H9 (cell line): ENCODE measurements at regions not wholly inside any gene's neighbourhood (a gene's known extent, or its start where the extent isn't known, plus 50 kb on each side); places are given as distances from the start of the nearest gene placed in this dataset.

Source experiments
- DNase-seq: peaks from one replicate; pipeline ENCODE4 v3.0.0-alpha.2; 2017
- H2AFZ ChIP-seq: one replicate; pipeline ENCODE4 v1.6.1; 2013; ENCODE audit warnings: mild to moderate bottlenecking, low read length, control low read depth, moderate library complexity
- H2AK5ac ChIP-seq: 2 replicates; pipeline ENCODE4 v1.6.1; 2013; ENCODE audit warnings: low read length, control low read depth, mixed read lengths; ENCODE audit not compliant: insufficient read length
- H2BK120ac ChIP-seq: one replicate; pipeline ENCODE4 v1.6.1; 2013; ENCODE audit warnings: low read depth, mild to moderate bottlenecking, low read length, control low read depth, inconsistent platforms; ENCODE audit not compliant: poor library complexity, severe bottlenecking
- H2BK12ac ChIP-seq: 2 replicates; pipeline ENCODE4 v1.6.1; 2013; ENCODE audit warnings: low read length, control low read depth, mixed read lengths, low read depth; ENCODE audit not compliant: insufficient read length
- H2BK15ac ChIP-seq: 2 replicates; pipeline ENCODE4 v1.6.1; 2013; ENCODE audit warnings: low read depth, low read length, control low read depth
- H2BK20ac ChIP-seq: one replicate; pipeline ENCODE4 v1.6.1; 2013; ENCODE audit warnings: low read depth, mild to moderate bottlenecking, low read length, control low read depth, inconsistent platforms; ENCODE audit not compliant: poor library complexity, severe bottlenecking
- H2BK5ac ChIP-seq: 2 replicates; pipeline ENCODE4 v1.6.1; 2013; ENCODE audit warnings: low read length, control low read depth, mixed read lengths; ENCODE audit not compliant: insufficient read length
- H3K14ac ChIP-seq: 2 replicates; pipeline ENCODE4 v1.6.1; 2013; ENCODE audit warnings: low read length, control low read depth; ENCODE audit not compliant: insufficient read depth
- H3K18ac ChIP-seq: 2 replicates; pipeline ENCODE4 v1.6.1; 2013; ENCODE audit warnings: low read depth, mild to moderate bottlenecking, mixed read lengths, low read length, control low read depth; ENCODE audit not compliant: insufficient read length
- H3K23ac ChIP-seq: 2 replicates; pipeline ENCODE4 v1.6.1; 2013; ENCODE audit warnings: low read length, control low read depth, mixed read lengths, low read depth; ENCODE audit not compliant: insufficient read length
- H3K23me2 ChIP-seq: 2 replicates; pipeline ENCODE4 v1.6.1; 2013; ENCODE audit warnings: low read depth, mild to moderate bottlenecking, mixed read lengths, low read length, control low read depth; ENCODE audit not compliant: insufficient read length, poor library complexity, severe bottlenecking
- H3K27ac ChIP-seq: 2 replicates; pipeline ENCODE4 v1.5.1; 2013; ENCODE audit warnings: low read length, control low read depth, mixed read lengths, low read depth; ENCODE audit not compliant: insufficient read length
- H3K27me3 ChIP-seq: 2 replicates; pipeline ENCODE4 v1.6.1; 2013; ENCODE audit warnings: low read length, control low read depth, inconsistent platforms; ENCODE audit not compliant: insufficient read depth
- H3K4ac ChIP-seq: 2 replicates; pipeline ENCODE4 v1.6.1; 2013; ENCODE audit warnings: low read depth, mild to moderate bottlenecking, control low read depth, inconsistent platforms, low read length, moderate library complexity
- H3K4me1 ChIP-seq: 2 replicates; pipeline ENCODE4 v1.6.1; 2013; ENCODE audit warnings: low read length, control low read depth, inconsistent platforms; ENCODE audit not compliant: insufficient read depth
- H3K4me2 ChIP-seq: 2 replicates; pipeline ENCODE4 v1.6.1; 2013; ENCODE audit warnings: low read length, control low read depth, mixed read lengths; ENCODE audit not compliant: insufficient read length, insufficient read depth
- H3K56ac ChIP-seq: 2 replicates; pipeline ENCODE4 v1.6.1; 2013; ENCODE audit warnings: low read depth, mild to moderate bottlenecking, mixed read lengths, low read length, control low read depth; ENCODE audit not compliant: insufficient read length
- H3K79me1 ChIP-seq: 2 replicates; pipeline ENCODE4 v1.6.1; 2013; ENCODE audit warnings: low read depth, mild to moderate bottlenecking, moderate library complexity, low read length, control low read depth, inconsistent platforms; ENCODE audit not compliant: insufficient read depth, poor library complexity, severe bottlenecking
- H3K79me2 ChIP-seq: 2 replicates; pipeline ENCODE4 v1.6.1; 2013; ENCODE audit warnings: low read length, control low read depth, inconsistent platforms; ENCODE audit not compliant: insufficient read depth
- H3K9ac ChIP-seq: 2 replicates; pipeline ENCODE4 v1.6.1; 2013; ENCODE audit warnings: low read length, control low read depth, mixed read lengths; ENCODE audit not compliant: insufficient read length; ENCODE audit errors: extremely low read depth
- H3K9me3 ChIP-seq: one replicate; pipeline ENCODE4 v1.6.1; 2013; ENCODE audit warnings: low read depth, low read length, inconsistent platforms; ENCODE audit not compliant: control insufficient read depth
- H3T11ph ChIP-seq: one replicate; pipeline ENCODE4 v1.6.1; 2013; ENCODE audit warnings: mild to moderate bottlenecking, low read length, control low read depth, inconsistent platforms
- H4K20me1 ChIP-seq: one replicate; pipeline ENCODE4 v1.6.1; 2013; ENCODE audit not compliant: control insufficient read depth, insufficient read length, insufficient read depth
- H4K5ac ChIP-seq: 2 replicates; pipeline ENCODE4 v1.6.1; 2013; ENCODE audit warnings: low read depth, mild to moderate bottlenecking, mixed read lengths, low read length, control low read depth; ENCODE audit not compliant: insufficient read length
- H4K8ac ChIP-seq: replicated peaks from 2 replicates; pipeline ENCODE4 v1.6.1; 2013; ENCODE audit warnings: low read length, control low read depth, mixed read lengths, low read depth; ENCODE audit not compliant: insufficient read length
- H4K91ac ChIP-seq: 2 replicates; pipeline ENCODE4 v1.6.1; 2013; ENCODE audit warnings: low read depth, mild to moderate bottlenecking, moderate library complexity, mixed read lengths, low read length, control low read depth; ENCODE audit not compliant: insufficient read length
- H3K27ac Mint-ChIP-seq, 3 experiments: 2 replicates in 2 of 3; 3 replicates in 1 of 3; pipeline ENCODE4 v1.8.0; 2020 to 2021; ENCODE audit warnings: mixed read lengths in 3 of 3, mild to moderate bottlenecking in 1 of 3, moderate library complexity in 1 of 3
- H3K27me3 Mint-ChIP-seq: 2 replicates; pipeline ENCODE4 v1.8.0; 2021; ENCODE audit warnings: low read depth, mild to moderate bottlenecking, moderate library complexity, mixed read lengths
- H3K36me3 Mint-ChIP-seq, 3 experiments: 2 replicates in 2 of 3; 3 replicates in 1 of 3; pipeline ENCODE4 v1.8.0; 2020 to 2021; ENCODE audit warnings: low read depth in 3 of 3, mixed read lengths in 3 of 3; ENCODE audit not compliant: insufficient read depth in 1 of 3
- H3K4me1 Mint-ChIP-seq, 2 experiments: 2 replicates each; pipeline ENCODE4 v1.8.0; 2020; ENCODE audit warnings: mixed read lengths in 2 of 2
- H3K4me3 Mint-ChIP-seq, 2 experiments: 2 replicates in 1 of 2; 3 replicates in 1 of 2; pipeline ENCODE4 v1.8.0; 2020 to 2021; ENCODE audit warnings: mild to moderate bottlenecking in 2 of 2, mixed read lengths in 2 of 2, moderate library complexity in 1 of 2
- H3K9me3 Mint-ChIP-seq, 2 experiments: 2 replicates in 1 of 2; 3 replicates in 1 of 2; pipeline ENCODE4 v1.8.0; 2020; ENCODE audit warnings: mild to moderate bottlenecking in 2 of 2, mixed read lengths in 2 of 2, moderate library complexity in 1 of 2
- CTCF ChIP-seq: fragments of 200-600 bp; sonication (generic); conservative IDR thresholded peaks from 3 replicates; pipeline ENCODE4 v1.8.0; 2021; ENCODE audit warnings: antibody characterized with exemption, mild to moderate bottlenecking

GRCh38 chr15:95208988-95209387, 977.6 kb downstream of the MCTP2 start:
- Histone ChIP-seq H3K79me1 (no peaks in the 10 kb centered on the region), H3K4ac (no peak overlapping the region), H4K20me1 (no peaks in the 10 kb centered on the region), H3K27ac (no peak overlapping the region), H2BK5ac (no peak overlapping the region), H2BK12ac (no peak overlapping the region), H3K23ac (no peak overlapping the region), H3K4me2 (no peak overlapping the region), H2BK20ac (no peak overlapping the region), H4K91ac (no peak overlapping the region), H4K5ac (no peak overlapping the region), H2AFZ (no peak overlapping the region), H2BK120ac (no peak overlapping the region), H3K18ac (no peak overlapping the region), H3K23me2 (no peaks in the 10 kb centered on the region), H2BK15ac (no peak overlapping the region), H3K27me3 (no peaks in the 10 kb centered on the region), H3K9me3 (peaks cover 7% of the 10 kb centered on the region), H3K79me2 (no peaks in the 10 kb centered on the region), H4K8ac (no peak overlapping the region), H3K56ac (no peak overlapping the region), H3K14ac (no peak overlapping the region), H3K9ac (no peak overlapping the region), H2AK5ac (no peak overlapping the region), H3T11ph (no peak overlapping the region), H3K4me1 (no peaks in the 10 kb centered on the region)
- Mint-ChIP-seq H3K4me3 (no peak overlapping the region), H3K27ac (no peak overlapping the region), H3K4me1 (peaks cover 6 to 7% of the 10 kb centered on the region in 2 experiments), H3K27me3 (no peaks in the 10 kb centered on the region), H3K36me3 (peaks cover 8 to 18% (median 10%) of the 10 kb centered on the region in 3 experiments; a peak in 6 of 7 replicates), H3K9me3 (peaks cover 29 to 31% of the 10 kb centered on the region in 2 experiments)
- DNase-seq: no peak
- no peak for TF ChIP-seq CTCF
